OCI-LY3 (cell line): ENCODE measurements at regions not wholly inside any gene's neighbourhood (a gene's known extent, or its start where the extent isn't known, plus 50 kb on each side); places are given as distances from the start of the nearest gene placed in this dataset.

Experiments
- H2AFZ ChIP-seq: fragments of 200-600, 300-600 bp; shearing (Covaris generic); 2 replicates; pipeline ENCODE4 v1.6.0; 2014; ENCODE audit warnings: antibody characterized with exemption, low read depth, low read length
- H3K27ac ChIP-seq: fragments of 200-600, 300-600 bp; sonication (generic); 2 replicates; pipeline ENCODE4 v1.5.1; 2014; ENCODE audit warnings: mild to moderate bottlenecking, low read length, moderate library complexity, mixed read lengths
- H3K27me3 ChIP-seq: fragments of 200-600, 300-600 bp; sonication (generic); 2 replicates; pipeline ENCODE4 v1.6.1; 2014; ENCODE audit warnings: low read depth, low read length, mixed read lengths
- H3K36me3 ChIP-seq: fragments of 200-600, 300-600 bp; sonication (generic); replicated peaks from 2 replicates; pipeline ENCODE3; 2014; ENCODE audit warnings: low read depth, low read length, mixed read lengths
- H3K4me1 ChIP-seq: fragments of 300-600, 200-600 bp; sonication (generic); 2 replicates; pipeline ENCODE4 v1.6.1; 2014; ENCODE audit warnings: low read length, mixed read lengths
- H3K4me2 ChIP-seq: fragments of 200-600, 300-600 bp; sonication (generic); 2 replicates; pipeline ENCODE4 v1.6.1; 2014; ENCODE audit warnings: low read length, mixed read lengths
- H3K4me3 ChIP-seq: fragments of 300-600, 200-600 bp; sonication (generic); 2 replicates; pipeline ENCODE4 v1.5.1; 2014; ENCODE audit warnings: antibody characterized with exemption, mild to moderate bottlenecking, low read length, moderate library complexity
- H3K79me2 ChIP-seq: fragments of 300-600, 200-600 bp; shearing (Covaris generic); 2 replicates; pipeline ENCODE4 v1.6.1; 2014; ENCODE audit warnings: mild to moderate bottlenecking, low read length, mixed read lengths
- H3K9ac ChIP-seq: fragments of 300-600, 200-600 bp; shearing (Covaris generic); 2 replicates; pipeline ENCODE4 v1.6.0; 2014; ENCODE audit warnings: mild to moderate bottlenecking, low read length, moderate library complexity
- H3K9me3 ChIP-seq: fragments of 200-600, 300-600 bp; shearing (Covaris generic); 2 replicates; pipeline ENCODE4 v1.6.1; 2014; ENCODE audit warnings: low read length, mixed read lengths; ENCODE audit not compliant: insufficient read depth
- H4K20me1 ChIP-seq: fragments of 200-600, 300-600 bp; sonication (generic); 2 replicates; pipeline ENCODE4 v1.6.1; 2016; ENCODE audit warnings: low read length, mixed read lengths; ENCODE audit not compliant: insufficient read depth
- CTCF ChIP-seq: fragments of 200-600, 300-600 bp; sonication (generic); IDR thresholded peaks from 2 replicates; pipeline ENCODE4 v1.5.1; 2014; ENCODE audit warnings: antibody characterized with exemption, low read length, low read depth
- EZH2phosphoT487 ChIP-seq: fragments of 200-600 bp; shearing (Covaris generic); IDR thresholded peaks from 2 replicates; pipeline ENCODE4 v1.6.1; 2018; ENCODE audit warnings: antibody characterized with exemption, mixed run types, low read depth

- H3K4me1 ChIP-seq = no peaks in the 10 kb centered on the region
- no peaks in the 10 kb centered on the region for H3K27me3 ChIP-seq
- no peak overlapping the region for H3K4me3 ChIP-seq
- H3K9ac ChIP-seq = no peak overlapping the region
- H3K36me3 ChIP-seq = no peaks in the 10 kb centered on the region
- TF ChIP-seq EZH2phosphoT487 (no peak), CTCF (no peak)
- H3K79me2 ChIP-seq = no peaks in the 10 kb centered on the region
- no peak overlapping the region for H3K4me2 ChIP-seq
- H3K9me3 ChIP-seq = no peaks in the 10 kb centered on the region
- no peak overlapping the region for H2AFZ ChIP-seq
- no peak overlapping the region for H3K27ac ChIP-seq
- H4K20me1 ChIP-seq = no peaks in the 10 kb centered on the region
These were observed 102.2 kb downstream of the TMX1 start for GRCh38 chr14:51342226-51342625.

GRCh38 chr14:51351997-51352396, 112.0 kb downstream of the TMX1 start:
- TF ChIP-seq CTCF = no peak
- no peak for TF ChIP-seq EZH2phosphoT487
- Histone ChIP-seq H3K4me1 (no peaks in the 10 kb centered on the region), H3K27me3 (no peaks in the 10 kb centered on the region), H3K36me3 (no peaks in the 10 kb centered on the region), H3K27ac (no peak overlapping the region), H3K9ac (no peak overlapping the region), H3K9me3 (no peaks in the 10 kb centered on the region), H3K4me2 (no peak overlapping the region), H4K20me1 (no peaks in the 10 kb centered on the region), H2AFZ (no peak overlapping the region), H3K4me3 (no peak overlapping the region), H3K79me2 (no peaks in the 10 kb centered on the region)

GRCh38 chr14:51353901-51354300, 113.9 kb downstream of the TMX1 start:
- no peaks in the 10 kb centered on the region for H3K79me2 ChIP-seq
- no peak overlapping the region for H3K4me2 ChIP-seq
- no peak overlapping the region for H3K4me3 ChIP-seq
- no peaks in the 10 kb centered on the region for H4K20me1 ChIP-seq
- no peaks in the 10 kb centered on the region for H3K27me3 ChIP-seq
- no peaks in the 10 kb centered on the region for H3K4me1 ChIP-seq
- no peak for TF ChIP-seq CTCF
- no peak for TF ChIP-seq EZH2phosphoT487
- H2AFZ ChIP-seq = no peak overlapping the region
- no peaks in the 10 kb centered on the region for H3K36me3 ChIP-seq
- no peak overlapping the region for H3K9ac ChIP-seq
- no peak overlapping the region for H3K27ac ChIP-seq
- no peaks in the 10 kb centered on the region for H3K9me3 ChIP-seq

GRCh38 chr14:51354846-51355245, 114.8 kb downstream of the TMX1 start:
- Histone ChIP-seq H3K4me1 (no peaks in the 10 kb centered on the region), H3K27ac (no peak overlapping the region), H2AFZ (no peak overlapping the region), H3K36me3 (no peaks in the 10 kb centered on the region), H3K79me2 (no peaks in the 10 kb centered on the region), H3K9me3 (no peaks in the 10 kb centered on the region), H3K4me3 (no peak overlapping the region), H4K20me1 (no peaks in the 10 kb centered on the region), H3K27me3 (no peaks in the 10 kb centered on the region), H3K4me2 (no peak overlapping the region), H3K9ac (no peak overlapping the region)
- TF ChIP-seq EZH2phosphoT487 (no peak), CTCF (no peak)
